Activated T-cell treated with anti-CD3 and anti-CD28 coated beads, Interleukin-2, amount 50 U/mL, for 72 hours (primary cell): ENCODE measurements at regions not wholly inside any gene's neighbourhood (a gene's known extent, or its start where the extent isn't known, plus 50 kb on each side); places are given as distances from the start of the nearest gene placed in this dataset.
A peak's percentile ranks its signal among the peaks of the same experiment; 100 is the strongest.
"Not testable (repeated sequence)": the region's sequence is repeated elsewhere in the genome, so short reads cannot be mapped to it uniquely, and the experiment has no call there.

ENCODE experiments used
- ATAC-seq, 2 donors: fragments of 150-1000 bp; cut with Tn5 transposase; replicated peaks in 1 of 2; 2 replicates each; pipeline ENCODE4 v1.10.0; 2021; ENCODE audit warnings: moderate library complexity in 2 of 2, mild to moderate bottlenecking in 1 of 2
- DNase-seq, 2 donors: peaks; one replicate each; pipeline ENCODE4 v3.0.0; 2021 to 2022; ENCODE audit warnings: mixed read lengths in 1 of 2
- H3K27ac Mint-ChIP-seq: one replicate; pipeline ENCODE4 v1.8.0; 2022; ENCODE audit warnings: mild to moderate bottlenecking, moderate library complexity, mixed read lengths
- H3K27me3 Mint-ChIP-seq: one replicate; pipeline ENCODE4 v1.8.0; 2022; ENCODE audit warnings: low read depth, mixed read lengths
- H3K36me3 Mint-ChIP-seq, 2 donors: one replicate each; pipeline ENCODE4 v1.8.0; 2022; ENCODE audit warnings: mixed read lengths in 2 of 2, mild to moderate bottlenecking in 1 of 2; ENCODE audit not compliant: insufficient read depth in 2 of 2
- H3K4me1 Mint-ChIP-seq: one replicate; pipeline ENCODE4 v1.8.0; 2022; ENCODE audit warnings: low read depth, mixed read lengths
- H3K4me3 Mint-ChIP-seq, 2 donors: one replicate each; pipeline ENCODE4 v1.8.0; 2022; ENCODE audit warnings: mild to moderate bottlenecking in 2 of 2, mixed read lengths in 2 of 2, moderate library complexity in 2 of 2
- H3K9me3 Mint-ChIP-seq, 2 donors: one replicate each; pipeline ENCODE4 v1.8.0; 2022; ENCODE audit warnings: mixed read lengths in 2 of 2

- Mint-ChIP-seq H3K27me3 (peaks cover 10% of the 10 kb centered on the region), H3K4me3 (no peak overlapping the region), H3K4me1 (no peaks in the 10 kb centered on the region), H3K9me3 (peaks cover 0 to 2% of the 10 kb centered on the region in 2 donors), H3K27ac (no peak overlapping the region), H3K36me3 (no peaks in the 10 kb centered on the region)
- ATAC-seq, result no peak
- DNase-seq, result no peak
Observed at GRCh38 chr2:207437136-207437523, 92.6 kb upstream of the CREB1 start.

GRCh38 chr2:207437524-207438143 lies 92.1 kb upstream of the CREB1 start:
- peaks cover 0 to 2% of the 10 kb centered on the region in 2 donors for H3K9me3 Mint-ChIP-seq
- H3K27me3 Mint-ChIP-seq, result peaks cover 10% of the 10 kb centered on the region
- H3K36me3 Mint-ChIP-seq, result no peaks in the 10 kb centered on the region
- H3K4me1 Mint-ChIP-seq, result no peaks in the 10 kb centered on the region
- DNase-seq (no peak), ATAC-seq (no peak)
- H3K27ac Mint-ChIP-seq, result no peak overlapping the region
- no peak overlapping the region for H3K4me3 Mint-ChIP-seq

GRCh38 chr2:207438414-207439126 lies 91.2 kb upstream of the CREB1 start:
- Mint-ChIP-seq H3K27me3 (peaks cover 10% of the 10 kb centered on the region), H3K4me3 (no peak overlapping the region), H3K4me1 (no peaks in the 10 kb centered on the region), H3K36me3 (no peaks in the 10 kb centered on the region), H3K27ac (no peak overlapping the region), H3K9me3 (peaks cover 2 to 3% of the 10 kb centered on the region in 2 donors)
- no peak for DNase-seq
- ATAC-seq, result no peak

GRCh38 chr2:207439881-207440280 lies 89.9 kb upstream of the CREB1 start:
- H3K36me3 Mint-ChIP-seq, H3K9me3 Mint-ChIP-seq, H3K4me1 Mint-ChIP-seq, DNase-seq, H3K4me3 Mint-ChIP-seq, H3K27ac Mint-ChIP-seq, ATAC-seq: not testable (repeated sequence)
- H3K27me3 Mint-ChIP-seq, result peaks cover 10% of the 10 kb centered on the region

- no peak for DNase-seq
- Mint-ChIP-seq H3K27ac (no peak overlapping the region), H3K9me3 (peaks cover 0 to 3% of the 10 kb centered on the region in 2 donors), H3K27me3 (no peaks in the 10 kb centered on the region), H3K36me3 (no peaks in the 10 kb centered on the region), H3K4me3 (no peak overlapping the region), H3K4me1 (no peaks in the 10 kb centered on the region)
- no peak for ATAC-seq
Observed at GRCh38 chr2:207444756-207445155, 85.0 kb upstream of the CREB1 start.

GRCh38 chr2:207446653-207447052 lies 83.1 kb upstream of the CREB1 start:
- Mint-ChIP-seq H3K4me1 (no peaks in the 10 kb centered on the region), H3K9me3 (peaks cover 0 to 3% of the 10 kb centered on the region in 2 donors), H3K4me3 (no peak overlapping the region), H3K27me3 (peaks cover 6% of the 10 kb centered on the region), H3K36me3 (no peaks in the 10 kb centered on the region), H3K27ac (no peak overlapping the region)
- DNase-seq (no peak), ATAC-seq (no peak)

GRCh38 chr2:207448006-207448405 lies 81.8 kb upstream of the CREB1 start:
- H3K9me3 Mint-ChIP-seq, result no peaks in the 10 kb centered on the region
- peaks cover 7% of the 10 kb centered on the region for H3K27me3 Mint-ChIP-seq
- no peaks in the 10 kb centered on the region for H3K4me1 Mint-ChIP-seq
- no peaks in the 10 kb centered on the region for H3K36me3 Mint-ChIP-seq
- ATAC-seq, result no peak
- DNase-seq, result no peak
- H3K4me3 Mint-ChIP-seq, result no peak overlapping the region
- no peak overlapping the region for H3K27ac Mint-ChIP-seq

- DNase-seq, result no peak
- H3K27me3 Mint-ChIP-seq, result peaks cover 7% of the 10 kb centered on the region
- H3K27ac Mint-ChIP-seq, result peak overlapping the region; percentile 2
Observed at GRCh38 chr2:207449642-207450165, 80.1 kb upstream of the CREB1 start.

GRCh38 chr2:207450186-207450585 lies 79.6 kb upstream of the CREB1 start:
- Mint-ChIP-seq H3K27me3 (peaks cover 7% of the 10 kb centered on the region), H3K9me3 (no peaks in the 10 kb centered on the region), H3K36me3 (peaks cover 0 to 2% of the 10 kb centered on the region in 2 donors), H3K27ac (no peak overlapping the region), H3K4me1 (no peaks in the 10 kb centered on the region), H3K4me3 (no peak overlapping the region)
- no peak for DNase-seq
- no peak for ATAC-seq

More at GRCh38 chr2:207449642-207450165, 80.1 kb upstream of the CREB1 start:
- Mint-ChIP-seq H3K4me1 (no peaks in the 10 kb centered on the region), H3K36me3 (peaks cover 0 to 2% of the 10 kb centered on the region in 2 donors), H3K4me3 (no peak overlapping the region), H3K9me3 (no peaks in the 10 kb centered on the region)
- ATAC-seq, result no peak

GRCh38 chr2:207458582-207458981 lies 71.2 kb upstream of the CREB1 start:
- Mint-ChIP-seq H3K9me3 (no peaks in the 10 kb centered on the region), H3K4me1 (peaks cover 22% of the 10 kb centered on the region), H3K27ac (no peak overlapping the region), H3K27me3 (no peaks in the 10 kb centered on the region), H3K4me3 (no peak overlapping the region), H3K36me3 (no peaks in the 10 kb centered on the region)
- DNase-seq (no peak), ATAC-seq (no peak)

GRCh38 chr2:207459990-207460757 lies 69.6 kb upstream of the CREB1 start:
- ATAC-seq, result no peak
- H3K27me3 Mint-ChIP-seq, result no peaks in the 10 kb centered on the region
- DNase-seq, result no peak
- no peak overlapping the region for H3K4me3 Mint-ChIP-seq
- H3K36me3 Mint-ChIP-seq, result no peaks in the 10 kb centered on the region
- H3K9me3 Mint-ChIP-seq, result no peaks in the 10 kb centered on the region
- peaks cover 27% of the 10 kb centered on the region for H3K4me1 Mint-ChIP-seq
- H3K27ac Mint-ChIP-seq, result no peak overlapping the region

GRCh38 chr2:207463433-207463832 lies 66.3 kb upstream of the CREB1 start:
- no peak for DNase-seq

GRCh38 chr2:207464007-207464406 lies 65.8 kb upstream of the CREB1 start:
- peaks cover 41% of the 10 kb centered on the region for H3K4me1 Mint-ChIP-seq
- no peak for DNase-seq
- no peaks in the 10 kb centered on the region for H3K36me3 Mint-ChIP-seq
- no peaks in the 10 kb centered on the region for H3K27me3 Mint-ChIP-seq
- no peak for ATAC-seq
- H3K9me3 Mint-ChIP-seq, result no peaks in the 10 kb centered on the region
- no peak overlapping the region for H3K27ac Mint-ChIP-seq
- no peak overlapping the region for H3K4me3 Mint-ChIP-seq

More at GRCh38 chr2:207463433-207463832, 66.3 kb upstream of the CREB1 start:
- ATAC-seq, result peak in 1 of 2 donors; percentile 16
- H3K4me3 Mint-ChIP-seq, result peak overlapping the region in 1 of 2 donors; percentile 21
- H3K27me3 Mint-ChIP-seq, result no peaks in the 10 kb centered on the region
- no peaks in the 10 kb centered on the region for H3K36me3 Mint-ChIP-seq
- H3K27ac Mint-ChIP-seq, result no peak overlapping the region
- peaks cover 39% of the 10 kb centered on the region for H3K4me1 Mint-ChIP-seq
- no peaks in the 10 kb centered on the region for H3K9me3 Mint-ChIP-seq
